WTC11 (cell line): ENCODE measurements at regions not wholly inside any gene's neighbourhood (a gene's known extent, or its start where the extent isn't known, plus 50 kb on each side); places are given as distances from the start of the nearest gene placed in this dataset.

Source experiments
- ATAC-seq: fragments of 200-7000 bp; cut with Tn5 transposase; 2 replicates; pipeline ENCODE4 v1.10.0; 2021; ENCODE audit warnings: mild to moderate bottlenecking, moderate library complexity
- CTCF ChIA-PET: fragments of 300-600 bp; sonication (Branson Sonifier 250); formaldehyde crosslinking; loops from one replicate; lab custom pipeline; 2021; ENCODE audit warnings: antibody characterized with exemption; lab: Charles Lee
- POLR2A ChIA-PET: fragments of 350-600 bp; sonication (Branson Sonifier 250); formaldehyde crosslinking; loops from one replicate; lab custom pipeline; 2021; ENCODE audit warnings: antibody characterized with exemption; lab: Charles Lee
- DNase-seq: peaks from one replicate; pipeline ENCODE4 v3.0.0; 2021; ENCODE audit warnings: low spot score
- H3K27ac Mint-ChIP-seq: 2 replicates; pipeline ENCODE4 v1.8.0; 2021; ENCODE audit warnings: mixed read lengths
- H3K27me3 Mint-ChIP-seq: 2 replicates; pipeline ENCODE4 v1.8.0; 2021; ENCODE audit warnings: low read depth, mild to moderate bottlenecking, moderate library complexity, mixed read lengths
- H3K36me3 Mint-ChIP-seq: 2 replicates; pipeline ENCODE4 v1.8.0; 2021; ENCODE audit warnings: mixed read lengths
- H3K4me1 Mint-ChIP-seq: 2 replicates; pipeline ENCODE4 v1.8.0; 2022; ENCODE audit warnings: mixed read lengths
- H3K4me3 Mint-ChIP-seq: 2 replicates; pipeline ENCODE4 v1.8.0; 2021; ENCODE audit warnings: mild to moderate bottlenecking, moderate library complexity, mixed read lengths
- H3K9me3 Mint-ChIP-seq: 2 replicates; pipeline ENCODE4 v1.8.0; 2021; ENCODE audit warnings: mixed read lengths
- E2F5 ChIP-seq: sonication (generic); formaldehyde crosslinking; IDR thresholded peaks from 2 replicates; pipeline ENCODE4 v1.8.1; 2022; ENCODE audit warnings: mild to moderate bottlenecking, moderate library complexity, missing genetic modification reagents
- EMX1 ChIP-seq: fragments of 250-450 bp; sonication (Bioruptor Pico); IDR thresholded peaks from 2 replicates; pipeline ENCODE4 v1.8.0; 2021; ENCODE audit warnings: mild to moderate bottlenecking
- ERG ChIP-seq: fragments of 250-450 bp; sonication (Bioruptor Pico); IDR thresholded peaks from 2 replicates; pipeline ENCODE4 v1.8.0; 2021; ENCODE audit warnings: mild to moderate bottlenecking
- FOXP1 ChIP-seq: sonication (generic); formaldehyde crosslinking; IDR thresholded peaks from 2 replicates; pipeline ENCODE4 v1.8.0; 2022; ENCODE audit warnings: missing genetic modification reagents, mild to moderate bottlenecking, moderate library complexity, borderline replicate concordance
- GRHL2 ChIP-seq: fragments of 250-450 bp; sonication (Bioruptor Pico); IDR thresholded peaks from 2 replicates; pipeline ENCODE4 v1.8.0; 2022; ENCODE audit warnings: mild to moderate bottlenecking, moderate library complexity; ENCODE audit not compliant: insufficient replicate concordance, severe bottlenecking
- HMGXB4 ChIP-seq: sonication (generic); formaldehyde crosslinking; IDR thresholded peaks from 2 replicates; pipeline ENCODE4 v1.8.1; 2023; ENCODE audit warnings: mild to moderate bottlenecking, moderate library complexity, missing genetic modification reagents
- IRF2 ChIP-seq: sonication (generic); formaldehyde crosslinking; IDR thresholded peaks from 2 replicates; pipeline ENCODE4 v1.8.0; 2022; ENCODE audit warnings: low read depth, missing genetic modification reagents, borderline replicate concordance
- KAT7 ChIP-seq: sonication (generic); formaldehyde crosslinking; IDR thresholded peaks from 2 replicates; pipeline ENCODE4 v1.8.1; 2023; ENCODE audit warnings: missing genetic modification reagents, mild to moderate bottlenecking, borderline replicate concordance
- PRDM15 ChIP-seq: sonication (generic); formaldehyde crosslinking; IDR thresholded peaks from 2 replicates; pipeline ENCODE4 v1.8.0; 2022; ENCODE audit warnings: missing genetic modification reagents
- PRRX2 ChIP-seq: fragments of 250-450 bp; sonication (Bioruptor Pico); IDR thresholded peaks from 2 replicates; pipeline ENCODE4 v1.8.0; 2021; ENCODE audit warnings: mild to moderate bottlenecking
- USF1 ChIP-seq: sonication (generic); formaldehyde crosslinking; IDR thresholded peaks from 2 replicates; pipeline ENCODE4 v1.8.0; 2022; ENCODE audit warnings: mild to moderate bottlenecking, missing genetic modification reagents
- USF2 ChIP-seq: sonication (generic); formaldehyde crosslinking; IDR thresholded peaks from 2 replicates; pipeline ENCODE4 v1.8.1; 2023; ENCODE audit warnings: mild to moderate bottlenecking, missing genetic modification reagents, moderate library complexity
- ZBTB21 ChIP-seq: sonication (generic); formaldehyde crosslinking; IDR thresholded peaks from 2 replicates; pipeline ENCODE4 v1.8.1; 2023; ENCODE audit warnings: mild to moderate bottlenecking, missing genetic modification reagents, borderline replicate concordance
- ZNF263 ChIP-seq: sonication (generic); formaldehyde crosslinking; IDR thresholded peaks from 2 replicates; pipeline ENCODE4 v1.8.1; 2022; ENCODE audit warnings: low read depth, mild to moderate bottlenecking, moderate library complexity, missing genetic modification reagents
- ZNF281 ChIP-seq: sonication (generic); formaldehyde crosslinking; IDR thresholded peaks from 2 replicates; pipeline ENCODE4 v1.8.0; 2023; ENCODE audit warnings: mild to moderate bottlenecking, missing genetic modification reagents
- ZNF317 ChIP-seq: sonication (generic); formaldehyde crosslinking; IDR thresholded peaks from 2 replicates; pipeline ENCODE4 v1.8.1; 2023; ENCODE audit warnings: low read depth, mild to moderate bottlenecking, moderate library complexity, missing genetic modification reagents, borderline replicate concordance
- ZNF512 ChIP-seq: sonication (generic); formaldehyde crosslinking; IDR thresholded peaks from 2 replicates; pipeline ENCODE4 v1.8.1; 2022; ENCODE audit warnings: missing genetic modification reagents, borderline replicate concordance

- H3K27ac Mint-ChIP-seq = no peak overlapping the region
- DNase-seq = peak; percentile 19
- no peak for TF ChIP-seq USF1 (CRISPR knock-in tag)
- TF ChIP-seq E2F5 (CRISPR knock-in tag) = no peak
- no peak for TF ChIP-seq ZNF317 (CRISPR knock-in tag)
- no peak for TF ChIP-seq FOXP1 (CRISPR knock-in tag)
- TF ChIP-seq GRHL2 (CRISPR knock-in tag) = no peak
- no peak for TF ChIP-seq ZNF281 (CRISPR knock-in tag)
- TF ChIP-seq EMX1 = no peak
- no peak for TF ChIP-seq USF2
- TF ChIP-seq PRDM15 (CRISPR knock-in tag) = no peak
- TF ChIP-seq ERG (CRISPR knock-in tag) = no peak
- TF ChIP-seq ZNF263 (CRISPR knock-in tag) = no peak
- no peak for TF ChIP-seq ZBTB21 (CRISPR knock-in tag)
- no peak for TF ChIP-seq KAT7 (CRISPR knock-in tag)
- no peak for TF ChIP-seq ZNF512 (CRISPR knock-in tag)
- TF ChIP-seq PRRX2 (CRISPR knock-in tag) = no peak
- TF ChIP-seq IRF2 (CRISPR knock-in tag) = no peak
- TF ChIP-seq HMGXB4 (CRISPR knock-in tag) = no peak
- H3K27me3 Mint-ChIP-seq = no peaks in the 10 kb centered on the region; the same call in 1 of the 2 replicates
- ATAC-seq = peak; percentile 78
- ChIA-PET CTCF (interaction anchor here (0.6 to 2.1 kb wide), 3 partner anchors 307 to 387 kb away, joined by 3 to 5 read pairs (median 3); no protein-coding TSS in a partner anchor), POLR2A (no interaction called here)
- no peak overlapping the region for H3K4me3 Mint-ChIP-seq
- no peaks in the 10 kb centered on the region for H3K9me3 Mint-ChIP-seq
- H3K36me3 Mint-ChIP-seq = no peaks in the 10 kb centered on the region
- peaks cover 6% of the 10 kb centered on the region; the same call in 1 of the 2 replicates for H3K4me1 Mint-ChIP-seq
These were observed 70.4 kb upstream of the AOAH start for GRCh38 chr7:36794689-36795088.
